HG03521 (cell line): ENCODE measurements at regions not wholly inside any gene's neighbourhood (a gene's known extent, or its start where the extent isn't known, plus 50 kb on each side); places are given as distances from the start of the nearest gene placed in this dataset.

Experiments
- ATAC-seq: cut with Tn5 transposase; IDR thresholded peaks from one replicate; pipeline ENCODE4 v1.9.1; 2021; ENCODE audit warnings: mild to moderate bottlenecking, moderate library complexity; ENCODE audit not compliant: unreplicated experiment

GRCh38 chr15:95269242-95270183, 1038.2 kb downstream of the MCTP2 start:
- no peak for ATAC-seq

- no peak for ATAC-seq
These were observed 1042.7 kb downstream of the MCTP2 start for GRCh38 chr15:95274101-95274500.

GRCh38 chr15:95277266-95277665, 1045.9 kb downstream of the MCTP2 start:
- ATAC-seq, result no peak

- no peak for ATAC-seq
These were observed 1047.3 kb downstream of the MCTP2 start for GRCh38 chr15:95278532-95279245.

- no peak for ATAC-seq
These were observed 1048.1 kb downstream of the MCTP2 start for GRCh38 chr15:95279277-95280019.

GRCh38 chr15:95280711-95281110, 1049.3 kb downstream of the MCTP2 start:
- no peak for ATAC-seq

- ATAC-seq, result no peak
These were observed 1049.0 kb upstream of the NR2F2 start for GRCh38 chr15:95281470-95281869.

GRCh38 chr15:95284492-95284891, 1046.0 kb upstream of the NR2F2 start:
- ATAC-seq, result no peak

GRCh38 chr15:95284933-95285421, 1045.5 kb upstream of the NR2F2 start:
- no peak for ATAC-seq

GRCh38 chr15:95286352-95286880, 1044.1 kb upstream of the NR2F2 start:
- ATAC-seq, result no peak

- no peak for ATAC-seq
These were observed 1042.8 kb upstream of the NR2F2 start for GRCh38 chr15:95287720-95288103.

- no peak for ATAC-seq
These were observed 1041.9 kb upstream of the NR2F2 start for GRCh38 chr15:95288626-95289025.

GRCh38 chr15:95290176-95290974, 1040.1 kb upstream of the NR2F2 start:
- ATAC-seq, result no peak

- ATAC-seq, result no peak
These were observed 1038.5 kb upstream of the NR2F2 start for GRCh38 chr15:95291898-95292472.

GRCh38 chr15:95292785-95293450, 1037.6 kb upstream of the NR2F2 start:
- no peak for ATAC-seq

GRCh38 chr15:95293456-95294031, 1037.0 kb upstream of the NR2F2 start:
- ATAC-seq, result no peak

- ATAC-seq, result no peak
These were observed 1035.1 kb upstream of the NR2F2 start for GRCh38 chr15:95295363-95295762.

- no peak for ATAC-seq
These were observed 1034.4 kb upstream of the NR2F2 start for GRCh38 chr15:95295896-95296625.
